Sigmoid colon (tissue), 6 donors: ENCODE measurements at regions not wholly inside any gene's neighbourhood (a gene's known extent, or its start where the extent isn't known, plus 50 kb on each side); places are given as distances from the start of the nearest gene placed in this dataset.

Experiments used
- DNase-seq: peaks from one replicate; pipeline ENCODE4 v3.0.0-alpha.2; 2019
- H3K27ac ChIP-seq, 4 donors: fragments of 200-600 bp; sonication (generic); one replicate each; pipeline ENCODE4 v1.5.1; 2016 to 2019; ENCODE audit warnings: mild to moderate bottlenecking in 1 of 4
- H3K27me3 ChIP-seq, 3 donors: fragments of 200-600 bp; sonication (generic); one replicate each; pipeline ENCODE4 v1.5.1; 2019; ENCODE audit warnings: mild to moderate bottlenecking in 1 of 3
- H3K36me3 ChIP-seq, 4 donors: fragments of 200-600 bp; sonication (generic); one replicate each; pipeline ENCODE4 v1.5.1; 2016 to 2019
- H3K4me1 ChIP-seq, 4 donors: fragments of 200-600 bp; sonication (generic); one replicate each; pipeline ENCODE4 v1.5.1; 2017 to 2019
- H3K4me3 ChIP-seq, 4 donors: fragments of 200-600 bp; sonication (generic); one replicate each; pipeline ENCODE4 v1.5.1; 2017 to 2019; ENCODE audit warnings: mild to moderate bottlenecking in 2 of 4, moderate library complexity in 1 of 4
- H3K9me3 ChIP-seq, 4 donors: fragments of 200-600 bp in 3 of 4; sonication (generic) in 3 of 4; one replicate each; pipeline versions ENCODE4 v1.5.1 to v1.6.1; 2013 to 2019
- CTCF ChIP-seq, 4 experiments: fragments of 450-650 bp in 3 of 4; fragments of 200-600 bp in 1 of 4; IDR thresholded peaks; one replicate each; pipeline ENCODE4 v1.5.1; 2016 to 2019; ENCODE audit warnings: antibody characterized with exemption in 4 of 4, mild to moderate bottlenecking in 3 of 4, moderate library complexity in 2 of 4
- EP300 ChIP-seq, 4 donors: sonication (generic); formaldehyde crosslinking; IDR thresholded peaks; one replicate each; pipeline ENCODE4 v1.6.1; 2017; ENCODE audit warnings: antibody characterized with exemption in 4 of 4
- POLR2A ChIP-seq, 2 donors: fragments of 450-650 bp; IDR thresholded peaks; one replicate each; pipeline ENCODE4 v1.6.1; 2016; ENCODE audit warnings: antibody characterized with exemption in 2 of 2, mild to moderate bottlenecking in 2 of 2, moderate library complexity in 2 of 2
- POLR2AphosphoS5 ChIP-seq, 4 donors: sonication (generic); formaldehyde crosslinking; IDR thresholded peaks; one replicate each; pipeline ENCODE4 v1.6.1; 2017; ENCODE audit warnings: antibody characterized with exemption in 4 of 4
- WGBS, 2 donors: extraction: QIAGEN DNeasy Blood & Tissue Kit; methylation state at CpG; one replicate each; pipeline ENCODE4 v1.1.7; 2013; 5-methylcytosine and 5-hydroxymethylcytosine counted together
- intact Hi-C: fragments of 100-400 bp; cut with DNase I; formaldehyde crosslinking; loops from one replicate; pipeline ENCODE4 v1.15.1; 2023
- donor health status: healthy with polysubstance abuse.
- donor health status: healthy.

GRCh38 chr10:20682782-20683181 is 214.3 kb downstream of the NEBL start:
- no peaks in the 10 kb centered on the region for H3K4me1 ChIP-seq
- 78 to 84% methylated on average over 3 of the region's 3 CpGs for WGBS, 2 donors
- no peak overlapping the region for H3K4me3 ChIP-seq
- TF ChIP-seq CTCF (IDR thresholded peaks at IDR 0.05) (no peak), POLR2AphosphoS5 (IDR thresholded peaks at IDR 0.05) (no peak), POLR2A (IDR thresholded peaks at IDR 0.05) (no peak)
- DNase-seq = no peak
- no peak overlapping the region for H3K27ac ChIP-seq
- H3K9me3 ChIP-seq = no peaks in the 10 kb centered on the region
- H3K36me3 ChIP-seq = no peaks in the 10 kb centered on the region
- intact Hi-C loops = no loop called here
- no peaks in the 10 kb centered on the region for H3K27me3 ChIP-seq

GRCh38 chr10:20677340-20677739 is 219.8 kb downstream of the NEBL start:
- no peaks in the 10 kb centered on the region for H3K27me3 ChIP-seq
- 15 to 56% methylated on average over 5 of the region's 5 CpGs for WGBS, 2 donors
- no peaks in the 10 kb centered on the region for H3K36me3 ChIP-seq
- intact Hi-C loops = no loop called here
- no peak overlapping the region for H3K4me3 ChIP-seq
- no peak for TF ChIP-seq CTCF (IDR thresholded peaks at IDR 0.05)
- TF ChIP-seq EP300 (IDR thresholded peaks at IDR 0.05) = no peak
- TF ChIP-seq POLR2AphosphoS5 (IDR thresholded peaks at IDR 0.05) = no peak
- TF ChIP-seq POLR2A (IDR thresholded peaks at IDR 0.05) = no peak
- DNase-seq = no peak
- H3K4me1 ChIP-seq = peaks cover 0 to 5% (median 0%) of the 10 kb centered on the region in 4 donors
- H3K9me3 ChIP-seq = no peaks in the 10 kb centered on the region
- H3K27ac ChIP-seq = no peak overlapping the region

- Histone ChIP-seq H3K27ac (no peak overlapping the region), H3K36me3 (no peaks in the 10 kb centered on the region), H3K9me3 (no peaks in the 10 kb centered on the region), H3K4me3 (no peak overlapping the region), H3K4me1 (peaks cover 0 to 5% (median 0%) of the 10 kb centered on the region in 4 donors), H3K27me3 (no peaks in the 10 kb centered on the region)
- TF ChIP-seq EP300 (IDR thresholded peaks at IDR 0.05) = no peak
- no peak for TF ChIP-seq POLR2A (IDR thresholded peaks at IDR 0.05)
- TF ChIP-seq POLR2AphosphoS5 (IDR thresholded peaks at IDR 0.05) = no peak
- TF ChIP-seq CTCF (IDR thresholded peaks at IDR 0.05) = no peak
- no peak for DNase-seq
- intact Hi-C loops = no loop called here
- WGBS, 2 donors = 2 to 4% methylated on average over 1 of the region's 1 CpG
Observed at GRCh38 chr10:20674926-20675325, 222.2 kb downstream of the NEBL start.

GRCh38 chr10:20673175-20673574 is 223.9 kb downstream of the NEBL start:
- intact Hi-C loops = no loop called here
- 61 to 87% methylated on average over 4 of the region's 4 CpGs for WGBS, 2 donors
- H3K36me3 ChIP-seq = no peaks in the 10 kb centered on the region
- H3K4me3 ChIP-seq = no peak overlapping the region
- TF ChIP-seq POLR2A (IDR thresholded peaks at IDR 0.05) (no peak), POLR2AphosphoS5 (IDR thresholded peaks at IDR 0.05) (no peak), CTCF (IDR thresholded peaks at IDR 0.05) (no peak), EP300 (IDR thresholded peaks at IDR 0.05) (no peak)
- no peaks in the 10 kb centered on the region for H3K27me3 ChIP-seq
- no peak for DNase-seq
- no peak overlapping the region for H3K27ac ChIP-seq
- peaks cover 0 to 5% (median 0%) of the 10 kb centered on the region in 4 donors for H3K4me1 ChIP-seq
- H3K9me3 ChIP-seq = no peaks in the 10 kb centered on the region

GRCh38 chr10:20672741-20673140 is 224.4 kb downstream of the NEBL start:
- Histone ChIP-seq H3K9me3 (no peaks in the 10 kb centered on the region), H3K27me3 (no peaks in the 10 kb centered on the region), H3K36me3 (no peaks in the 10 kb centered on the region), H3K4me3 (no peak overlapping the region), H3K4me1 (peaks cover 0 to 5% (median 0%) of the 10 kb centered on the region in 4 donors), H3K27ac (no peak overlapping the region)
- intact Hi-C loops = no loop called here
- WGBS, 2 donors = 62 to 72% methylated on average over 5 of the region's 5 CpGs
- DNase-seq = no peak
- TF ChIP-seq POLR2A (IDR thresholded peaks at IDR 0.05) (no peak), CTCF (IDR thresholded peaks at IDR 0.05) (no peak), EP300 (IDR thresholded peaks at IDR 0.05) (no peak), POLR2AphosphoS5 (IDR thresholded peaks at IDR 0.05) (no peak)
